ENCODE measurements at regions not wholly inside any gene's neighbourhood (a gene's known extent, or its start where the extent isn't known, plus 50 kb on each side); places are given as distances from the start of the nearest gene placed in this dataset.
"Not testable (repeated sequence)": the region's sequence is repeated elsewhere in the genome, so short reads cannot be mapped to it uniquely, and the experiment has no call there.

GRCh38 chr18:46226461-46226860 lies 122.3 kb downstream of the HAUS1 start:
- POLR2A ChIA-PET = no interaction called here

GRCh38 chr18:46229641-46230040 lies 125.5 kb downstream of the HAUS1 start:
- H3K4me1 Mint-ChIP-seq (ENCODE audit: low read depth, unreplicated experiment); H3K4me1 ChIP-seq; H3K36me3 Mint-ChIP-seq (ENCODE audit: insufficient read depth, unreplicated experiment); H3K27me3 Mint-ChIP-seq (ENCODE audit: insufficient read depth, unreplicated experiment); H3K4me3 ChIP-seq (ENCODE audit: low read depth, low read length); BruUV-seq (replicated peaks); H3K4me3 Mint-ChIP-seq (ENCODE audit: unreplicated experiment); H3K9me3 ChIP-seq; DNase-seq; POLR2A ChIA-PET; H3K27ac Mint-ChIP-seq (ENCODE audit: unreplicated experiment); CTCF ChIA-PET; H3K9me3 Mint-ChIP-seq (ENCODE audit: unreplicated experiment); H3K36me3 ChIP-seq (ENCODE audit: control insufficient read depth, insufficient read depth, low read length); intact Hi-C loops (cut with micrococcal nuclease; ENCODE audit: unreplicated experiment); H3K27me3 ChIP-seq (replicated peaks; ENCODE audit: control insufficient read depth, insufficient read depth, low read length): not testable (repeated sequence)

More at GRCh38 chr18:46226461-46226860, 122.3 kb downstream of the HAUS1 start:
- TF ChIP-seq CTCF (IDR thresholded peaks at IDR 0.05; ENCODE audit: insufficient read depth in 1 of 2, low read depth in 1 of 2, low read length in 1 of 2, severe bottlenecking in 1 of 2, unreplicated experiment in 1 of 2) = no peak
- no peak overlapping the region for H3K27ac Mint-ChIP-seq (ENCODE audit: unreplicated experiment)
- H3K36me3 Mint-ChIP-seq (ENCODE audit: insufficient read depth, unreplicated experiment) = no peaks in the 10 kb centered on the region
- H3K9me3 ChIP-seq = no peaks in the 10 kb centered on the region
- no peak for DNase-seq
- no peaks in the 10 kb centered on the region for H3K36me3 ChIP-seq (ENCODE audit: control insufficient read depth, insufficient read depth, low read length)
- H3K4me1 Mint-ChIP-seq (ENCODE audit: low read depth, unreplicated experiment) = no peaks in the 10 kb centered on the region
- intact Hi-C loops (cut with micrococcal nuclease; ENCODE audit: unreplicated experiment) = no loop called here
- H3K27me3 ChIP-seq (replicated peaks; ENCODE audit: control insufficient read depth, insufficient read depth, low read length) = no peaks in the 10 kb centered on the region
- no peak overlapping the region for H3K4me3 ChIP-seq (ENCODE audit: low read depth, low read length)
- no peaks in the 10 kb centered on the region for H3K27me3 Mint-ChIP-seq (ENCODE audit: insufficient read depth, unreplicated experiment)
- BruUV-seq (replicated peaks) = no TSS peak
- H3K9me3 Mint-ChIP-seq (ENCODE audit: unreplicated experiment) = no peaks in the 10 kb centered on the region
- no peak overlapping the region for H3K4me3 Mint-ChIP-seq (ENCODE audit: unreplicated experiment)
- H3K4me1 ChIP-seq = no peaks in the 10 kb centered on the region
- CTCF ChIA-PET = no interaction called here

GRCh38 chr18:46236156-46236555 lies 132.0 kb downstream of the HAUS1 start:
- Mint-ChIP-seq H3K4me1 (ENCODE audit: low read depth, unreplicated experiment) (no peaks in the 10 kb centered on the region), H3K36me3 (ENCODE audit: insufficient read depth, unreplicated experiment) (no peaks in the 10 kb centered on the region), H3K27me3 (ENCODE audit: insufficient read depth, unreplicated experiment) (no peaks in the 10 kb centered on the region), H3K4me3 (ENCODE audit: unreplicated experiment) (no peak overlapping the region), H3K9me3 (ENCODE audit: unreplicated experiment) (no peaks in the 10 kb centered on the region), H3K27ac (ENCODE audit: unreplicated experiment) (no peak overlapping the region)
- no peak for DNase-seq
- CTCF ChIA-PET = interaction anchor here (0.6 kb wide), 1 partner anchor 593 kb away, joined by 3 read pairs; no protein-coding TSS in a partner anchor
- no peaks in the 10 kb centered on the region for H3K36me3 ChIP-seq (ENCODE audit: control insufficient read depth, insufficient read depth, low read length)
- no TSS peak for BruUV-seq (replicated peaks)
- H3K27me3 ChIP-seq (replicated peaks; ENCODE audit: control insufficient read depth, insufficient read depth, low read length) = no peaks in the 10 kb centered on the region
- no peak overlapping the region for H3K4me3 ChIP-seq (ENCODE audit: low read depth, low read length)
- H3K9me3 ChIP-seq = no peaks in the 10 kb centered on the region
- no peak for TF ChIP-seq CTCF (IDR thresholded peaks at IDR 0.05; ENCODE audit: insufficient read depth in 1 of 2, low read depth in 1 of 2, low read length in 1 of 2, severe bottlenecking in 1 of 2, unreplicated experiment in 1 of 2)
- no peaks in the 10 kb centered on the region for H3K4me1 ChIP-seq
- POLR2A ChIA-PET = no interaction called here
- intact Hi-C loops (cut with micrococcal nuclease; ENCODE audit: unreplicated experiment) = no loop called here

GRCh38 chr18:46237891-46238290 lies 133.7 kb downstream of the HAUS1 start:
- no peak overlapping the region for H3K4me3 ChIP-seq (ENCODE audit: low read depth, low read length)
- no peaks in the 10 kb centered on the region for H3K36me3 ChIP-seq (ENCODE audit: control insufficient read depth, insufficient read depth, low read length)
- CTCF ChIA-PET = no interaction called here
- Mint-ChIP-seq H3K9me3 (ENCODE audit: unreplicated experiment) (no peaks in the 10 kb centered on the region), H3K4me1 (ENCODE audit: low read depth, unreplicated experiment) (no peaks in the 10 kb centered on the region), H3K36me3 (ENCODE audit: insufficient read depth, unreplicated experiment) (no peaks in the 10 kb centered on the region), H3K27me3 (ENCODE audit: insufficient read depth, unreplicated experiment) (no peaks in the 10 kb centered on the region), H3K4me3 (ENCODE audit: unreplicated experiment) (no peak overlapping the region), H3K27ac (ENCODE audit: unreplicated experiment) (no peak overlapping the region)
- no TSS peak for BruUV-seq (replicated peaks)
- POLR2A ChIA-PET = no interaction called here
- TF ChIP-seq CTCF (IDR thresholded peaks at IDR 0.05; ENCODE audit: insufficient read depth in 1 of 2, low read depth in 1 of 2, low read length in 1 of 2, severe bottlenecking in 1 of 2, unreplicated experiment in 1 of 2) = no peak
- H3K27me3 ChIP-seq (replicated peaks; ENCODE audit: control insufficient read depth, insufficient read depth, low read length) = no peaks in the 10 kb centered on the region
- H3K4me1 ChIP-seq = no peaks in the 10 kb centered on the region
- DNase-seq = no peak
- intact Hi-C loops (cut with micrococcal nuclease; ENCODE audit: unreplicated experiment) = no loop called here
- no peaks in the 10 kb centered on the region for H3K9me3 ChIP-seq

All from Caco-2 (cell line).